CD4-positive, alpha-beta T cell treated with Interleukin-10 for 1 hour (primary cell): ENCODE measurements at regions not wholly inside any gene's neighbourhood (a gene's known extent, or its start where the extent isn't known, plus 50 kb on each side); places are given as distances from the start of the nearest gene placed in this dataset.

Experiments
- DNase-seq: peaks from one replicate; pipeline ENCODE4 v3.0.0-alpha.2; 2020

DNA sequence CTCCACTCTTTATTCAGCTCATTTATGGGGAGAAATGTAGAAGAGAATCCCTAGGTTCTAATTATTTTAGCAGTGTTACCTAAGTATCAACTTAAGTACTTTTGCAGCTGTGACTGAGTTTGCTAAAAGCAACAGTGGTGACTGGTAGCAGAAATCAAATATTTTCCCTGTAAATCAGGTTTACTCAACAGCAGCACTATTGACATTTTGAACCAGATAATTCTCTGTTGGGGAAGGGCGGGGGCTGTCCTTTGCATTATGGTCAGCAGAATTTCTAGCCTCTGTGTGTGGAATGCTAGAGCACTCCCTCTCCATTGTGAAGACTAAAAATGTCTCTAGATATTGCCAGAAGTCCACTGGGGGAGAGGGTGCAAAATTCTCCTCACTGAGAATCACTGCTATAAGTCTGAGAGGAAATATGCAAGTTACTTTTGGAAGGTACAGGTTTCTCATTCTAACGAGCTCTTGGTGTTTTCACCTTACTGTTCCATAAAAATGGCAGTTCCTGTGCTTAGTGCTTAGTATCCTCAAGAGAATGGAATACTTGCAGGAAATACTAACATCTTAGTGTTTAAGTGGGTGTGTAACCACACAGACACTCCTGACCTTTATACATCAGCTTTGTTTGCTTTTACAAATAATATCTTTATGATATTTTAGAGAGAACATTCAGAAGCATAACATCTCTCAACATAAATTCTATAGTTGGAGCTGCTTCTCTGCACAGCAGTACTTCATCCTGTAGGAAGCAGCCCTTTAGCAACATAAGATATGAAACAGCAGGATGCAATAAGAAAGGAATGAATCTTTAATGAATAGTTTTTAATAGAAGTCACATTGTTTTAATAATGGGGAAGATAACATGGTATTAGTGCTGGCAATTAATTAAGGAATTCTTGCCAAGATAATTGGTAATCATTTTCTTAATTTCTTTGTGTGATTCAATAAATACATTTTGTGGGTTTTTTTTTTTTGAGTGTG is 246.5 kb upstream of the GOLIM4 start:
- no peak for DNase-seq

DNA sequence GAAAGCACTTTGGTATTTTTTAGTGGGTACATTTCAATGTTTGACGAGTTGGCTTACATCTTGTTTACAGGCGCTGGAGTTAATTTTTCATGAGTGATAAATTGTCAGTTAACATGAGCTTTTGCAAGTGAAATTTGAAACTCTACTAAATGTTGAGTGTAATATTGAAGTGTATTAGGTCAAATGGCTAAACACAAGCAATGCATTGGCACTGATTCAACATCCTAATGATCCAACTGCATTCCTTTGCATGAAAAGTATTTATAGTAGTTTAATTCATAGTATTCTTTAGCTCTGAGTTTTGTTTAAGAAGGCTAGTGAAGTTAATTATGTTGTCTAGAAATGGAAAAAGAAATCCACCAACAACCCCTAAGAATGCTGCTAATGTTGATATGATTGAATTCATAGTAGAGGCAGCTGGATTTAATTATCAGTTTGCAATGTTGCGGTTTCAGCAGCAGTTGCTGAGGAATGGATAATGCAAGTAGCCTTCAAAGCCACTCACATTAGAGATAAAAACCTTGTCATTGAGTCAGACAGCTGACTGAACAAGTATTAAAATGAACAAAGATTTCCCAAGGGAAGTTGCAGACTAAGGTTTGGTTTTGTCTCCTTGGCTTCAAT is 245.6 kb upstream of the GOLIM4 start:
- DNase-seq = no peak

DNA sequence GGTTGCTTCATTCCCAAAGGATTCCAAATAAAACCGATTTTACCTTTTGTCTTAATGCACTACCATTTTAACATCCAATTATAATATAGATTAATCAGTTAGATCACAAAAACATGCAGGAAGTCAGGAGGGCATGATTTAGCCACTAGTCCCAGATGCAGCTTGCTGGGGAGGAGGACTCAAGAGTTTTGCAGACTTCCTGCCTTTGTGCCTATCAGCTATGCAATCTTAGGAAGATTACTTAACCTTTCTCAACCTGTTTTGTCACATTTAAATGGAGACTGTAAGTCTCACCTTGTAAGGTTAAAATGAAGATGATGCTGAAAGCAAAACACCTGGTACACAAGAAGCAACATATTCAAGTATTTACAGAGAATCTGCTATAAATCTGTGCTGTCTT is 242.4 kb upstream of the GOLIM4 start:
- DNase-seq = no peak

DNA sequence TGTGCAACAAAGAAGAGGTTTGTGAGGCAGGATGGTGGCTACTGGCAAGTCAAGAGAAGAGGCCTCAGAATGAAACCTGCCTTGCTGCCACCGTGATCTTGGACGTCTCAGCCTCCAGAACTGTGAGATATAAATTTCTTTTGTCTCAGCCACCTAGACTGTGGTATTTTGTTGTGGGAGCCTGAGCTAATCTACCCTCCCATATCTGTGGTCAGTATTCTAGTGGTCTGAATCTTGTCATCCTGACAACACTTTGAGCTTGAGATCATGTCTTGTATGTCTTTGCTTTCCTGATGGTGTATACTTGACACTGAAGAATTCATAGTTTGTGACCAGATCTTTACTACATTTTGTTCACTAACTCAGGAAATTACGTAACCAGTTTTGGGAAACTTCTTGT is 240.6 kb upstream of the GOLIM4 start:
- DNase-seq = no peak

DNA sequence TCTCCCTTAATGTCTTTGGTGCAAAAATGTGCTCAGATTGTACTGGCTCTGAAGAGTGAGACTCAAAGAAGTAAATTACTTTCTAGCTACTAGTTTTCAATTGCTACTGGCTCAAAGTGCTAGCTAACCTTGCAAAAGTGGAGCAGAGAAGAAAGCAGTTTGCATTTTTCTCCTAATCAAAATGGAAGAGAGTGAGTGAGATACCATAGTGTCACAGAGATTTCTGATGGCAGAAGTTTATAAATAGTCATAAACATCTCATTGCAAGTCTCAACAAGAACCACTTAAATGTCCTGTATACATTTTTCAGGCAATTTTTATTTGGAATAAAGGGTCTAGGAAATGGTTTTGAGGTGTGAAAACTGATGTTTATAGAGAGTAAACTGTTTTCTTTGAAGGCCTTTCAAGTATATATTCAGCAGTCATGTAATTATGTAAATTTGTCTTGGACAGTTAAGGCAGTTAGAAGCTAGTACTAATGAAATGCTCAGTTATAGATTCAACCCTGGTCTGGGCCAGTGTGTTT is 237.7 kb upstream of the GOLIM4 start:
- no peak for DNase-seq

DNA sequence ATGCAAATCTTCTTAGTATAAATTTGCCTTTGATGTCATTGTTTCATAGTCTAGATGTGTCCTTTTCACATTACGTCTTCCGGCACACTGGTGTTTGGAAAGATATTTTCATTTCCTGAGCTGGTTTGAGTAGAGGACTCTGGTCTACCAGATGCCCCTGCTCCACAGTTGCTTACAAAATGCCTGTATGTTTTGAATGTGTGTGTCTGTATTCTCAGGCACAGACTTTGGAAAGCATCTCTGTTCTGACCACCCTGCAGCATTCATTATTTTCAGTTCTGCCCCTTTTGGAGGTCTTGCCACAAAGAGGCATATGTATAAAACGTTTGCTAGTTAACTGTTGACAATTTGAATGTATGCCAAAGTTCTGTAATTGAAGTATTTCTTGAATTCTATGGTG is 236.0 kb upstream of the GOLIM4 start:
- no peak for DNase-seq

DNA sequence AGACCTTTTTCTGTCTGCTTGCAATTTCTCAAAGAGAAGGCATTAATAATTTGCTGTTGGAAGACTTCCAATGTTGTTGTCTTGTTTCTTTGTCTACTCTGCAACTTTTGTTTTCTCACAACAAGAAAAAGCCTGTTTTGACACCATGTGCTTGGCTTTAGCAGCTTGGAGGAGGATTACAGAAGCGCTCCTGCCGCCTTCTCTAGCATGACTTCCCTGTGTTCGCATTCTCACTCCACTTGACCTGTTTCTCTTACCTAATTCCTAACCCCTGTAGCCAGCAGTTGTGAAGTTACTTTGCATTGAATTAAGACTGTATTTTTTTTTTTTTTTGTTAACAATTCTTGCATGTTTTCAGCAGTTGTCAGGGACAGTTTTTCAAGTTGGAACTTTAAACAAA is 235.3 kb upstream of the GOLIM4 start:
- DNase-seq = no peak

DNA sequence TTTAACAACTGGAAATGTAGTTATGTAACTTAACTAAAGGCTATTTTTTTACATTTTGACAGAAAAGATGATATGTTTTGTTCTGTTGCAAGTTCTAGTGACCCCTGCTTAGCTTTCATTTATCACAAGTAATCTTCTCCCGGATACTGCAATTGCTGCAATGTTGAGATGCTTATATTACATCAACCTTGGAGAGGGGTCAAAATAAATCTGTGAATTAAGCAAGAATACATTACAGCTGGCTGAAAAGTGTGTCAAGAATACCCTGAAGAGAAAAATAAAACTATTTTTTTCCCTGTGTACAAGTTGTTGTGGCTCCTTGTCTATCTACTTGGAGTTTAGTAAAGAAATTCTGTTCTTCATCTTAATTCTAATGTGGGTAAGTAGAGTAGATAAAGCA is 232.1 kb upstream of the GOLIM4 start:
- no peak for DNase-seq

DNA sequence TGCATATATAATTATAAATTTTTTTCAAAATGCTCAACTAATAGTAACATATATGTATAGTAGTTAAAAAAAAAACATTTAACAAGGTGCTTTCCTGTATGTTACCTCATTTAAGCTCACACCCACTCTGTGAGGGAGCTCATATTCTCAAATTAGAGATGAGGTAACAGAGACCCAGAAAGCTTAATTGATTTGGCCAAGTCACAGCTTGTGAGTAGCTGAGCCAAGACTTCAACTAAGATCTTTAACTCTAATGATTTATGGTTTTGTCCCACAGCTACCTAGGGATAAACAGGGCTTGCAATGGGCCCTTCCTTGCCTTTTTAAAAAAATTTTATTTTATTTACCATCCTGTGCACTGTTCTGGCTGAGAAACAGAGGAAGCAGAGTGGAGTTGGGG is 230.0 kb upstream of the GOLIM4 start:
- no peak for DNase-seq

DNA sequence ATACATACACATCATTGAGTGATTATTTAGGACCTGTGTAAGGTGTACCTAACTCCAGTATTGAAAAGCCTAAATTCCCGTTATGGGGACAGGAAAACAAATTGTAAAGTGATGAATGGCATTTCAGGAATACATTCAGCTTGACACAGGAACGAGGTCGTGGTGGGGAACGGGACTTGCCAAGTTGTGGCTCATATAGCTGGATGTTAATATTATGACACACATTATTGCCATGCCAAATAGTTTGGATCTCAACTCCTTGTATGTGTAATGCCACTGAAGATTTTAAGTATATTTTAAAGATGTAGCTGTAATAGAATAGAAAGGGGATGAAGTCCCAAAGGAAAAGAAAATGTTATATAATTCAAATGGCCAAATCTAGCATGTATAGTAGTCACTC is 227.2 kb upstream of the GOLIM4 start:
- DNase-seq = no peak

DNA sequence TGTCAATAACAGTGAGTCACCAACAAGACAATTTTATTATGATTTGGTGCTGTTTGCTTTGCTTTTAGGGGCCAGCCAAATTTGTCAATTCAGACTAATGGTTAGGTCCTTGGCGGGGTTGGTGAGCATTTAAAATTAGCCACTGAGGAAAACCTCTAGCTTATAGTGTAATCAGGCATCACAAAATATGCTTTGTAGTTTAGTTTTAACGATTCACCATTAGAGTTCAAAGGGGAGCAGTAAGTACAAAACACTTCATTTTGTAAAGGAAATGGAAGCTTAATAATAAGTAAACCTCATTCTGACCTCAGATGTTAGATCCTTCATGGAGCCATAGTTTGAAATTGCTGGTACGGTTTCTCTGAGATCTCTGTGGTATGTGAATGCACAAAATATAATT is 218.4 kb upstream of the GOLIM4 start:
- no peak for DNase-seq

DNA sequence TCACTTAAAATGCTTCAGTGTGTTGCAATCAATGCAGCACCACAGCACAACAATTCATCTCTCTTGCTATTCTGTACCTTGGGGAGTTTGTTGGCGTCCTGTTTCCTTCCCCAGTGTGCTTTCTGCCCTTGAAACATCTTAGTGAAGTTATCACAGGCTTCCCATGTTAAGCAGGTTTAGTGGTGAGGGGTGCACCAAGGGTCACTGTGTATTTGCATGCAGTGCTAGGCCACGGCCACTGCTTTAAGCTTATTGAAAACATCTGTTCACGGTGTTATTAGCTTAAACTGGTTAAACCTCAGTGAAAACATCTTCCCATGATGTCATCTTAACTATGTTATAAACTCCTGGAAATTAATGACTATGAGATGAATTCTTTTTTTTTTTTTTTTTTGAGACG is 217.3 kb upstream of the GOLIM4 start:
- DNase-seq = no peak

DNA sequence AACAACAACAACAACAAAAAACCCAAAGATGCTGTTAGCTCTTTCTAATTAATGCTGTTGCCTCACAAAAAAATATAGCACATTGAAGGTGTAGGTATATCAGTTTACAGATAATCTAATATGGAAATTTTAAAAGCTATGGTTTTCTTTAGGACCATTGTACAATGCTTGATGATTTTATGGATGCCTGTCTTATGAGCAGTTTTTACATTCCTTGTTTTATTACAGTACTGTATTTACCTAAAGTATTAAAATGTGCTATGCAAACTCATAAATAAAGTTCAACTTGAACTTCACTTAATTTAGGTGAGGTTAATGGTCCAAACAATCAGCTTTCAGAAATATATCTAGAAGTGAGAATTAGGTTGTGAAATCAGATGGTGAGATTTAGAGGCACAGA is 212.2 kb upstream of the GOLIM4 start:
- no peak for DNase-seq

DNA sequence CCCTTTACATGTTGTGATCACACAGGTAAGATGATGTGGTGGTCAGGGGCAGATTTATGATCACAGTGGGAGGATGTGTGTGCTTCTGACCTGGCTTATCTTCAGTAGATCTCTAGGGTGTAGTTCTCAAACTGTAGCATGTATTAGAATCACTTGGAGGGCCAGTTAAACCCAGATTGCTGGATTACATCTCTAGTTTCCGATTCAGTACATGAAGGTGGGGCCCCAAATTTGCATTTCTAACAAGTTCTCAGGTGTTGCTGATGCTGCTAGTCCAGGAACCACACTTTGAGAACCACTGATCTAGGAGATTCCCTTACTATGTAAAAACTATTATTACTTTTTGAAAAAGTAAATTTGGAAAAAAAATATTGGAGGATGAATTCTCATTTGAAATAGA is 199.3 kb upstream of the GOLIM4 start:
- no peak for DNase-seq

DNA sequence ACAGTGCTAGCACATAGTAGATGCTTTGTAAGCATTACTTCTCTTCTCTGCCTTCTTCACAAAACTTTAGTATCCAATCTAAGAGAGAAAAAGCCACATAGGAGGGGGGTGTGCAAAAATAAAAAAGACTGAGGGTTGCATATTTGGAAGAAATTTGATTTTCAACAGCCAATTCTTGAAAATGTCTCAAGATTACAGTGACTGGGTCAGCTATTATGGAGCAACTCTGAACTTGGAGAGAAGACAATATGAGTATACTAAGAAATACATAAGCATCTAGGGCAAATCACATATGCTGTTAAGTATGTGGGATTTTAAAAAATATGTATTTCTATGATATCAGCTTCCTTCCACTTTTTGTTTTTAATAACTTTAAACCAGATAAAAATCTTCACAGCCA is 196.6 kb upstream of the GOLIM4 start:
- DNase-seq = no peak

DNA sequence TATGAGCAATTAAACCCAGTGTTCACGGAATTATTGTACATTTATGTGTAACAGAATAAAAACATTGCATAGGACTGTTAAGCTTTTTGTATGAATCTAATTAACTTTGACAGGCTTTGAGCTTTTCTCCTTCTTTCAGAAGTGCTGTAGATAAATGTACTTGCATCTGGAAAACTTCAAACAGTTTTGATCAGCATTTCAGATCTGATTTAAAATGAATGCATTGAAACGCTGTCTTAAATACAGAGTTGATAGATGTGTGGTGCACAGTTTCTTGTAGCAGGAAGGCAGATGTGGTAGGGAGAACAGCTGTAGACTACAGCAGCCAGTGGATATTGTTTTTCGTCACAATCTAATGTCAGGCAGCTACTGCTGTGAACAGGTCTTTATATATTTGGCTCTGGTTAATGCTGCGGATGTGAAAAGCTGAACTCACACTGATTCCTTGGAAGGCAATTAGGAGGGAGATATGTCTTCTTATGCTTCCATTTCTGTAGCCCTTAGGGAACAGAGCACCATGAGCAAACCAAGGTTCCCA is 193.8 kb upstream of the GOLIM4 start:
- no peak for DNase-seq

DNA sequence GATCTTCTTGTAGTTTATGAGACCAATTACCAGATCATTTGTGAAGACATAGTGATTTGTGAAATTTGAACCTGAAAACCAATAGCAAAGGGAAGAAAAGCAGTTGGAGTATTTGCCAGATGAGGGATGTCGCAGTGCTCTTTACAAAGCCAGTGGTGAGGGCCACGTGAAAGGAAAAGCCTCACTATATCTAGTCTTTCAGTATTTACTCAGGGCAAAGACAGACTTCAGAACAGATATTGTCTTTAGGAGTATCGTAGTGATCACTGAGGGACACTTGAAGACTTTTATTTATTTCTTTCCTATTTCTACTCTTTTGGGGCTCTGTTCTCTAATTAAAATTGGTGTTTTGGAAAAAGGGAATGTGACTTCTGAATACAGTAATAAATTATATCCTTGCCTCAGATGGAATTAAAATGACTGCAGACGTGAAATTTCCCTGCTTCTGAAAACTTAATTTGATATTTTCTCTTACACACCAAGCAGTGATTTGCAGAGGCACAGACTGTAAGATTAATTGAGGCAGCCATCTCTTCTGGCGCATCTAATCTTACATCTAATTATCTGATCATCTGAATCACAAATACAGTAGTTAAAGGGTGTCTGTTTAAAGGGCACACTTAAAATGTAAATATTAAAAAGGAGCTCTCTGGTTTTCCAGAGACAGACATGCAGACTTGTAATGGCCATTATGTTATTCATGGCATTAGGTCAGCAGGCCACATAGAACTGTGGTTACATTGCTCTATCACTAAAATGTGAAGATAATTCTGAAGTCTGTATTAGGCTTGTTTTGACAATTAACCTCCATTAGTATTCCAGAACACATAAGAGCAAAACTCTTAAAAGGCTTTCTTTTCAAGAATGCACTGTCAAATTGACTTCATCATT is 193.0 kb upstream of the GOLIM4 start:
- DNase-seq = no peak

DNA sequence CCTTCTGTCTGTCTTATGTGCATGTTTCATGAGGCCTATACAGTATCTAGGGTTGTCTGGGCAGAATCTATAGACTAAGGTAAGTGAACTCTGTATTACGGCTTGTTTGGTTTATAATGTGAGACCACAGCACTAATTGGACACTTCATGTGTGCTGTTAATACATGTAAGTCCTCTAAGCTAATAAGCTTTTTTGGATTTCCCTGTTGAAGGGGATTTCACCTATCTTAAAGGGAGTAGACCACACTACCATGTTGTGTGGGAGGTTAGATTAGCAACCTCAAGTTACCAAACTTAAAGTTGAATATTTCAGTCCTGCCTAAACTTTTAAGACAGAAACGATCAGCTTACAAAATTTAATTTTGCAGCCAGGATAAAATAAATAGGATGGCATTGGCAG is 189.8 kb upstream of the GOLIM4 start:
- no peak for DNase-seq

DNA sequence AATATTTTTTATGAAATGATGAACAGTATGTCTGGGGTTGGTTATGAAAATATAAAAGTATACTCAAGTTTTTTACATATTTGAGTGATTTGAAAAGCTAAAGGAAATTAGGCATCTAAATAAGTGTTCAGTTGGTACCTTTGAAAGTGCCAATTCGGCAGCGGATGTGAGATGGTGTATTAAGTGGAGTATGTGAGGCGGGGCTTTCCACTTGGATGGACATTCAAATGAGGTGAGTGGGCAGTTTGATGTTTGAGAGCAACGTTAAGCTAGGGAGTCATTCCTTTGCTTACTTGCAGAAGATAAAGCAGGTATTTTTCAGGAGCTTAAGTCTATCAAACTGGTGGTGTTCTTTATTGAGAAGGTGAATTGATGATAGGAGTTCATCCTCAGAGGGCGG is 189.0 kb upstream of the GOLIM4 start:
- no peak for DNase-seq

DNA sequence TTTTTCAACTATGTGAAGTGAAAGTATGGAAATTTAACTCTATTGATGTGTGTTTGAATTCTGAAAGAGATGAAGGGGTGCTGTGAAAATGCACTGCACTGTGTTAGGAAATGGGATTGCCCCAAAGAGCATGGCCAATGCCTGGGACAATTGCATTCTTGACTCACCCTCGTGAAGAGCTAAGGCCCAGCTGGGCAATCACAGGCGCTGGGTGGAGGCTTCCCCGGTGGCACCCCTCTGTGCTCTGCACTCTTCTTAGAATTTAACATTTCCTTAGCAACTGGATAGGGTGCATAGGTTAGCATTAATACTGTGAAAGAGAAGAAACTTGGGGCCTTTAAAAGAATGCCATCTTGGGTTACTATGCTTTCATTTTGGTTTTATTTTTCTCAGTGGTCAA is 179.9 kb upstream of the GOLIM4 start:
- no peak for DNase-seq

DNA sequence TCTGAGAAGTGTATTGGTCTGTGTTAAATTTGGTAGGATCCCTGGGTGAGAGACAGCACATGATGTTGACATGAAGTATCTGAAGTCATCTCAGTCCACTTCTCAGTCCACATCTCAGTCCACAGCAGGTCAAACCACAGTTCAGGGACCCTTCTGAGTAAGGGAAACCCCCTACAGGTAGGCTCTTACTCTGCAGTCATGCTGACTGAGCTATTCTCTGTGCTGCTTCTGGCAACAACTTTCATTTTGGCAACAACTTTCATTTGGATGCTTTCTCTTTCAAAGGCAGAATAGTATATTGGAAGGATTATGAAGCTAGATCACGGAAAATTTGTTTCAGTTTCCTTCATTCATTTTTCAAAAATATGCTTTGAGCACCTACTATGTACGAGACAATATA is 178.2 kb upstream of the GOLIM4 start:
- DNase-seq = no peak

DNA sequence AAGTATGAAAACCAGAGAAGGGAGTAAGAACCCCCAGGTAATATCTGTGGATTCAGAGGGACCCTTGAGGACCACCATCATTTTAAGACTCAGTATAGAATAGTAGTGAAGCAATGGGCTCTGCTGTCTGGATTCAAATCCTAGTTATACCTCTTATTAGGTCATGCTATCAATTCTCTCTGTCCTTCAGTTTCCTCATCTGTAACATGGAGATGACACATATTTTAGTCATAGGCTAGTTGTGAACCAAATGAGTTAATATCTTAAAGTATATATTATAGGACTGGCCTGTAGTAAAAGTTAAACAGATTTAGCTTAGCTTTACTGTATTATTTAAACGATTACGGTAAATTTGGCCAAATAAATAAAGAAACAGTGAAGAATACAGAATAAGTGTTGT is 177.3 kb upstream of the GOLIM4 start:
- DNase-seq = no peak
